Loucy (cell line): ENCODE measurements at regions not wholly inside any gene's neighbourhood (a gene's known extent, or its start where the extent isn't known, plus 50 kb on each side); places are given as distances from the start of the nearest gene placed in this dataset.

ENCODE experiments used
- H2AFZ ChIP-seq: fragments of 200-600 bp; sonication (generic); 2 replicates; pipeline ENCODE4 v1.6.0; 2016; ENCODE audit warnings: antibody characterized with exemption, mild to moderate bottlenecking, low read length, moderate library complexity
- H3F3A ChIP-seq: fragments of 200-600 bp; 2 replicates; pipeline ENCODE4 v1.6.0; 2016; ENCODE audit warnings: antibody characterized with exemption, low read depth, mild to moderate bottlenecking
- H3K27me3 ChIP-seq: fragments of 200-600 bp; sonication (generic); 2 replicates; pipeline ENCODE4 v1.6.1; 2014; ENCODE audit warnings: low read length, mild to moderate bottlenecking; ENCODE audit not compliant: insufficient read depth, poor library complexity, severe bottlenecking
- H3K36me3 ChIP-seq: fragments of 200-600 bp; sonication (generic); 2 replicates; pipeline ENCODE4 v1.6.1; 2016; ENCODE audit warnings: low read length; ENCODE audit not compliant: insufficient read depth
- H3K4me1 ChIP-seq: fragments of 200-600 bp; sonication (generic); 2 replicates; pipeline ENCODE4 v1.5.1; 2014; ENCODE audit warnings: low read length, mild to moderate bottlenecking; ENCODE audit not compliant: insufficient read depth, poor library complexity, severe bottlenecking
- H3K4me2 ChIP-seq: fragments of 200-600 bp; sonication (generic); 2 replicates; pipeline ENCODE4 v1.6.0; 2014; ENCODE audit warnings: antibody characterized with exemption, low read length, low read depth, mild to moderate bottlenecking; ENCODE audit not compliant: poor library complexity, severe bottlenecking
- H3K4me3 ChIP-seq: fragments of 200-600 bp; sonication (generic); 2 replicates; pipeline ENCODE4 v1.5.1; 2014; ENCODE audit warnings: low read length, mild to moderate bottlenecking, mixed read lengths; ENCODE audit not compliant: poor library complexity, severe bottlenecking
- H3K79me2 ChIP-seq: fragments of 200-600 bp; sonication (generic); 2 replicates; pipeline ENCODE4 v1.6.1; 2014; ENCODE audit warnings: low read length; ENCODE audit not compliant: insufficient read depth
- H3K9ac ChIP-seq: fragments of 200-600 bp; sonication (generic); 2 replicates; pipeline ENCODE4 v1.6.0; 2014; ENCODE audit warnings: mild to moderate bottlenecking, low read depth, low read length, moderate library complexity; ENCODE audit not compliant: poor library complexity, severe bottlenecking
- H3K9me2 ChIP-seq: fragments of 200-600 bp; sonication (generic); replicated peaks from 2 replicates; pipeline ENCODE4 v1.6.1; 2016; ENCODE audit warnings: low read depth, low read length, mixed read lengths
- H3K9me3 ChIP-seq: fragments of 200-600 bp; sonication (generic); 2 replicates; pipeline ENCODE4 v1.6.1; 2014; ENCODE audit warnings: mild to moderate bottlenecking, antibody characterized with exemption, low read length, low read depth; ENCODE audit not compliant: insufficient read depth
- H4K20me1 ChIP-seq: fragments of 200-600 bp; sonication (generic); 2 replicates; pipeline ENCODE4 v1.6.0; 2014; ENCODE audit warnings: antibody characterized with exemption, low read length, mild to moderate bottlenecking; ENCODE audit not compliant: insufficient read depth, poor library complexity, severe bottlenecking
- CTCF ChIP-seq: fragments of 200-600 bp; sonication (generic); conservative IDR thresholded peaks from 2 replicates; pipeline ENCODE4 v1.5.1; 2014; ENCODE audit warnings: mild to moderate bottlenecking, antibody characterized with exemption, low read length
- EZH2phosphoT487 ChIP-seq: fragments of 200-600 bp; IDR thresholded peaks from 2 replicates; pipeline ENCODE4 v1.6.1; 2018; ENCODE audit warnings: antibody characterized with exemption, mild to moderate bottlenecking, moderate library complexity, borderline replicate concordance

GRCh38 chr5:33223563-33224284 lies 217.0 kb upstream of the TARS1 start:
- TF ChIP-seq EZH2phosphoT487 (no peak), CTCF (no peak)
- Histone ChIP-seq H2AFZ (no peak overlapping the region), H3K27me3 (no peaks in the 10 kb centered on the region), H3K36me3 (no peaks in the 10 kb centered on the region), H3K9me3 (no peaks in the 10 kb centered on the region; the same call in 1 of the 2 replicates), H3K4me1 (peaks cover 8% of the 10 kb centered on the region), H3K9me2 (no peaks in the 10 kb centered on the region), H3K4me2 (no peak overlapping the region), H4K20me1 (no peaks in the 10 kb centered on the region), H3K79me2 (no peaks in the 10 kb centered on the region), H3K9ac (no peak overlapping the region), H3K4me3 (no peak overlapping the region), H3F3A (no peaks in the 10 kb centered on the region)

DNA sequence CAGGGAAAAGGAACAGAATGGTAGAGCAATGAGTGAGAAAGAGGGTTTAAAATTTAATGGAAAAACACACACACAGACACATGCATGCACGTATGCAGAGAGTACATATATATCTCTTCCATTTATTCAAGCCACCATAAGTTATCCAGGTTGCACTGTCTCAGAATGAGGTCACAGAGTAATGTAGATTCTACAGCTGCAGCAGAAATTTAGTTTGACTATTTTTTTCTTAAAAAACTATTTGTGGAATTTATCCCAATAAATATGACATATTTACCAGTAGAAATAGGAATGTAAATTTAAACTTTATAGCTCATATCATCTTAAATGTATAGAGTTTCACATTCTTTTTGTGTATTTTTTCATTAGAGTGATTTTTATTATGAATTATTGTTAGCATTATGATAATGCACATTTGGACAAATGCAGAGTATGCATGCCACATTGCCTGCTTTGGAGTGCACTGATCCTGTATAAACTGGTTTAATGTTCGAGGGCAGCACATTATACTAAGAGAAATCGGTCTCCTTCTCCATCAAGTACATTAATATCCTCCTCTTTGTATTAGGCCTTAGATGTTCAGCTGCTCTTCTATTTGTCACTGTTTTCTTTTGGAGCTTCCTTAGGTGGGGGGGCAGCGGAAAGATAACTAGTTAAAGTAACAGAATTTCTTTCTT lies 216.3 kb upstream of the TARS1 start:
- TF ChIP-seq CTCF = no peak
- no peak for TF ChIP-seq EZH2phosphoT487
- Histone ChIP-seq H3K9me3 (no peaks in the 10 kb centered on the region; the same call in 1 of the 2 replicates), H3K36me3 (no peaks in the 10 kb centered on the region)

DNA sequence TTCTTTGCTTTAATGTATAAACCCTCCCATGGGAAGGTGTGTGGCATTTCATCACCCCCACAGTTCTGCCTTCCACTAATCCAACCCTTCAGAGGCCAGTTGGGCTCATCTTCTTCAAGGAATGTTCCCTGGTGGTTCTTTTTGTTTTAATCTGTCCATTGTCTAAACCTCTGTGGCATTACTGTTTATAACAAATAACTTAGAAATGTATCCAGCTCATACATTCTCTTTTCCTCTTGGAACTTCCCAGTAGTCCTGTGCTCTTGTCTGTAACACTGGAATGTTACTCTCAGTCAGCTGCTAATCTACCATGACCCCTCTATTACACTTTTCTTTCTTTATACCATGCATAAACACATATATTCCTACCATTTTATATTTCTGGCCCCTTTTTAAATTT lies 213.5 kb upstream of the TARS1 start:
- Histone ChIP-seq H3K27me3 (no peaks in the 10 kb centered on the region), H2AFZ (no peak overlapping the region), H3K4me1 (no peaks in the 10 kb centered on the region)

More for the DNA sequence above, 216.3 kb upstream of the TARS1 start:
- Histone ChIP-seq H3K4me3 (no peak overlapping the region), H3K27me3 (no peaks in the 10 kb centered on the region), H4K20me1 (no peaks in the 10 kb centered on the region), H3K9me2 (no peaks in the 10 kb centered on the region), H3F3A (no peaks in the 10 kb centered on the region), H3K79me2 (no peaks in the 10 kb centered on the region), H3K4me2 (no peak overlapping the region), H3K4me1 (peaks cover 8% of the 10 kb centered on the region), H2AFZ (no peak overlapping the region), H3K9ac (no peak overlapping the region)

More for the DNA sequence above, 213.5 kb upstream of the TARS1 start:
- H3F3A ChIP-seq = no peaks in the 10 kb centered on the region
- no peak overlapping the region for H3K4me3 ChIP-seq
- no peaks in the 10 kb centered on the region for H3K9me2 ChIP-seq
- H3K36me3 ChIP-seq = no peaks in the 10 kb centered on the region
- no peaks in the 10 kb centered on the region; the same call in 1 of the 2 replicates for H3K9me3 ChIP-seq
- TF ChIP-seq CTCF = no peak
- no peak for TF ChIP-seq EZH2phosphoT487
- H3K79me2 ChIP-seq = no peaks in the 10 kb centered on the region
- no peak overlapping the region for H3K9ac ChIP-seq
- no peaks in the 10 kb centered on the region for H4K20me1 ChIP-seq
- H3K4me2 ChIP-seq = no peak overlapping the region
